H1 (cell line): ENCODE measurements at regions not wholly inside any gene's neighbourhood (a gene's known extent, or its start where the extent isn't known, plus 50 kb on each side); places are given as distances from the start of the nearest gene placed in this dataset.

ENCODE experiments used
- EP300 ChIP-seq, 2 experiments: IDR thresholded peaks; 1 replicate in 1 of 2; 2 replicates in 1 of 2; pipeline ENCODE4 v1.6.1; 2011 to 2012; ENCODE audit warnings: low read depth in 2 of 2, low read length in 2 of 2, mild to moderate bottlenecking in 2 of 2, borderline replicate concordance in 1 of 2, inconsistent platforms in 1 of 2, moderate library complexity in 1 of 2
- EZH2 ChIP-seq: fragments of 200-600 bp; sonication (generic); IDR thresholded peaks from 2 replicates; pipeline ENCODE4 v1.7.1; 2012; ENCODE audit warnings: low read depth, mild to moderate bottlenecking, moderate library complexity, low read length, inconsistent platforms; ENCODE audit not compliant: severe bottlenecking
- NRF1 ChIP-seq: IDR thresholded peaks from 2 replicates; pipeline ENCODE4 v1.6.1; 2011; ENCODE audit warnings: mild to moderate bottlenecking, low read depth, low read length, improper control_type of control experiment
- PHF8 ChIP-seq: fragments of 200-600 bp; sonication (generic); conservative IDR thresholded peaks from 2 replicates; pipeline ENCODE4 v1.7.1; 2012; ENCODE audit warnings: low read depth, mild to moderate bottlenecking, inconsistent platforms, low read length, moderate library complexity
- POLR2A ChIP-seq, 2 experiments: IDR thresholded peaks; 1 replicate in 1 of 2; 2 replicates in 1 of 2; pipeline ENCODE4 v1.6.1; 2011; ENCODE audit warnings: low read depth in 2 of 2, low read length in 2 of 2, mild to moderate bottlenecking in 2 of 2; ENCODE audit errors: control extremely low read depth in 1 of 2
- SIX5 ChIP-seq: IDR thresholded peaks from 2 replicates; pipeline ENCODE4 v1.6.1; 2011; ENCODE audit warnings: mild to moderate bottlenecking, low read depth, low read length
- TAF1 ChIP-seq: IDR thresholded peaks from 2 replicates; pipeline ENCODE4 v1.6.1; 2011; ENCODE audit warnings: mild to moderate bottlenecking, low read depth, low read length
- ZNF274 ChIP-seq: IDR thresholded peaks from 2 replicates; pipeline ENCODE4 v1.7.0; 2012; ENCODE audit warnings: low read length, borderline replicate concordance; ENCODE audit errors: extremely low read depth
- TF ChIP-seq, protein P1 (sequence below): IDR thresholded peaks from 2 replicates; pipeline ENCODE4 v1.6.1; 2011; ENCODE audit warnings: low read depth, mild to moderate bottlenecking, low read length; ENCODE audit not compliant: insufficient read depth
- TF ChIP-seq, protein P2 (sequence below), 3 experiments: IDR thresholded peaks; 1 replicate in 2 of 3; 2 replicates in 1 of 3; pipeline versions ENCODE4 v1.5.1 to v1.6.1; 2011; ENCODE audit warnings: low read length in 3 of 3, mild to moderate bottlenecking in 3 of 3, inconsistent platforms in 2 of 3, low read depth in 1 of 3, moderate library complexity in 1 of 3; ENCODE audit not compliant: insufficient read depth in 1 of 3; ENCODE audit errors: control extremely low read depth in 1 of 3
- TF ChIP-seq, protein P3 (sequence below): IDR thresholded peaks from 2 replicates; pipeline ENCODE4 v1.6.1; 2012; ENCODE audit warnings: low read length, inconsistent platforms
- TF ChIP-seq, protein P4 (sequence below): IDR thresholded peaks from 2 replicates; pipeline ENCODE4 v1.6.1; 2012; ENCODE audit warnings: inconsistent platforms

DNA sequence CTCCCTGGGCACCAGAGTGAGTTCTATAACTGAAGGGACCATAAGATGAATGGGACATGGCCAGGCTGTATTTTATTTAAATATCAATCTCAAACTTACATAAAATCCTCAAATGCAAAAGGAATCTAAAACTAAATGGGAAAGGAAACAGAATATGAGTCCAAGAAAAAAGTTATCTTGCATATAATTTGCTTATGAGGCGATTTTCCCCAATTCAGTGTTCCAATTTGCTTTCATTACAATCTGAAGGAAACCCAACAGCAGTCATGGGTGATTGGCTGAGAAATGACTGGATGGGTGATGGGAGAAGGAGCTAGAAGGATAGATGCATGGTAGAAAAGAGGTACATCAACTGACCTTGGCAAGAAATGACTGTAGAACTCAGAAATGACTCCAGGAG lies 511.3 kb upstream of the TENM3 start:
- TF ChIP-seq, protein P1, sequence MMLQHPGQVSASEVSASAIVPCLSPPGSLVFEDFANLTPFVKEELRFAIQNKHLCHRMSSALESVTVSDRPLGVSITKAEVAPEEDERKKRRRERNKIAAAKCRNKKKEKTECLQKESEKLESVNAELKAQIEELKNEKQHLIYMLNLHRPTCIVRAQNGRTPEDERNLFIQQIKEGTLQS, result no peak
- TF ChIP-seq EP300 (IDR thresholded peaks at IDR 0.05; ENCODE audit: borderline replicate concordance in 1 of 2, low read depth in 2 of 2, low read length in 2 of 2) (no peak), PHF8 (no peak), TAF1 (no peak), SIX5 (no peak), NRF1 (no peak), EZH2 (no peak), ZNF274 (no peak), POLR2A (IDR thresholded peaks at IDR 0.05; ENCODE audit: control extremely low read depth in 1 of 2, low read depth in 2 of 2, low read length in 2 of 2) (no peak)
- TF ChIP-seq, protein P2, sequence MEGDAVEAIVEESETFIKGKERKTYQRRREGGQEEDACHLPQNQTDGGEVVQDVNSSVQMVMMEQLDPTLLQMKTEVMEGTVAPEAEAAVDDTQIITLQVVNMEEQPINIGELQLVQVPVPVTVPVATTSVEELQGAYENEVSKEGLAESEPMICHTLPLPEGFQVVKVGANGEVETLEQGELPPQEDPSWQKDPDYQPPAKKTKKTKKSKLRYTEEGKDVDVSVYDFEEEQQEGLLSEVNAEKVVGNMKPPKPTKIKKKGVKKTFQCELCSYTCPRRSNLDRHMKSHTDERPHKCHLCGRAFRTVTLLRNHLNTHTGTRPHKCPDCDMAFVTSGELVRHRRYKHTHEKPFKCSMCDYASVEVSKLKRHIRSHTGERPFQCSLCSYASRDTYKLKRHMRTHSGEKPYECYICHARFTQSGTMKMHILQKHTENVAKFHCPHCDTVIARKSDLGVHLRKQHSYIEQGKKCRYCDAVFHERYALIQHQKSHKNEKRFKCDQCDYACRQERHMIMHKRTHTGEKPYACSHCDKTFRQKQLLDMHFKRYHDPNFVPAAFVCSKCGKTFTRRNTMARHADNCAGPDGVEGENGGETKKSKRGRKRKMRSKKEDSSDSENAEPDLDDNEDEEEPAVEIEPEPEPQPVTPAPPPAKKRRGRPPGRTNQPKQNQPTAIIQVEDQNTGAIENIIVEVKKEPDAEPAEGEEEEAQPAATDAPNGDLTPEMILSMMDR (IDR thresholded peaks at IDR 0.05; ENCODE audit: control extremely low read depth in 1 of 3, insufficient read depth in 1 of 3, low read depth in 1 of 3, low read length in 3 of 3), result no peak
- TF ChIP-seq, protein P3, sequence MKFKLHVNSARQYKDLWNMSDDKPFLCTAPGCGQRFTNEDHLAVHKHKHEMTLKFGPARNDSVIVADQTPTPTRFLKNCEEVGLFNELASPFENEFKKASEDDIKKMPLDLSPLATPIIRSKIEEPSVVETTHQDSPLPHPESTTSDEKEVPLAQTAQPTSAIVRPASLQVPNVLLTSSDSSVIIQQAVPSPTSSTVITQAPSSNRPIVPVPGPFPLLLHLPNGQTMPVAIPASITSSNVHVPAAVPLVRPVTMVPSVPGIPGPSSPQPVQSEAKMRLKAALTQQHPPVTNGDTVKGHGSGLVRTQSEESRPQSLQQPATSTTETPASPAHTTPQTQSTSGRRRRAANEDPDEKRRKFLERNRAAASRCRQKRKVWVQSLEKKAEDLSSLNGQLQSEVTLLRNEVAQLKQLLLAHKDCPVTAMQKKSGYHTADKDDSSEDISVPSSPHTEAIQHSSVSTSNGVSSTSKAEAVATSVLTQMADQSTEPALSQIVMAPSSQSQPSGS, result no peak
- TF ChIP-seq, protein P4, sequence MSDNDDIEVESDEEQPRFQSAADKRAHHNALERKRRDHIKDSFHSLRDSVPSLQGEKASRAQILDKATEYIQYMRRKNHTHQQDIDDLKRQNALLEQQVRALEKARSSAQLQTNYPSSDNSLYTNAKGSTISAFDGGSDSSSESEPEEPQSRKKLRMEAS, result no peak
